ENCODE measurements at regions not wholly inside any gene's neighbourhood (a gene's known extent, or its start where the extent isn't known, plus 50 kb on each side); places are given as distances from the start of the nearest gene placed in this dataset.
A peak's percentile ranks its signal among the peaks of the same experiment; 100 is the strongest.

DNA sequence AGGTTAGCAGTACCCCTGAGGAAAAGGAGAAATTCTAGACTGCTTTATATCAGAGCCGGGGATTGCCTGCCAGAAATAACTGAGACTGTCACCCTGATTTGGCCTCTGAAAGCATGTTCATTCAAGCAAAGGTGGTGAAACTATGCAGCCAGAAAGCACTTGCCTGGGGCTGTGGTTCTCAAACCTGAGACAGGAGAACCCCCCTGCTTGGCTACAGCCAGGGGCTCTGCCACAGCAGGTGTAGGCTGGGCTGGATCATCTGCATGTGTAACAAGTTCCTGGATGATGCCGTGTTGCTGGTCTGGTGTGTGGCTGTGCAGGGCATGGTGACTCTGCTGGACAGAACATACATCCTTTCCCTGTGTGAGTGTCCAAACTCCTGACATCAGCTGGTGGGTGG is 157.8 kb downstream of the NXNL2 start:
- peak; percentile 13 for DNase-seq (ENCODE audit: low read depth, low spot score)

DNA sequence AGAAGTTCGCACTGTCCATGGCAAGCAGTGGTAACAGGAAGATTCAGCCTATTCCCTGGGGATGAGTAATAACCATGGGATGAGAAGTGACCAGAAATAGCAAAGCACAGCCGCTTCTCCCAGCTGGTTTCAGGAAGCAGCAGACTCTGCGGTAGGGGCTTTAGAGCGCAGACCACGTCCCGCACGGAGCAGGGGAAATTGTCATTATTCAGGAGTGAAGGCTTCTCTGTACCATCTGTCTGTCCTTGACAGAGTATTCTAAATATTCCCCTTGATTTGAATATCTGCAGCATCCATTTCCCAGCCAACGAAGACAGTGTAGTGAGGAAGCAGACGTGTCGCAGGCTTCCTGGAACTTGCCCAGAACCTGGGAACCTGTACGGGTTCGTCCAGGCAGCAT is 159.6 kb downstream of the NXNL2 start:
- no peak for DNase-seq (ENCODE audit: low read depth, low spot score)

DNA sequence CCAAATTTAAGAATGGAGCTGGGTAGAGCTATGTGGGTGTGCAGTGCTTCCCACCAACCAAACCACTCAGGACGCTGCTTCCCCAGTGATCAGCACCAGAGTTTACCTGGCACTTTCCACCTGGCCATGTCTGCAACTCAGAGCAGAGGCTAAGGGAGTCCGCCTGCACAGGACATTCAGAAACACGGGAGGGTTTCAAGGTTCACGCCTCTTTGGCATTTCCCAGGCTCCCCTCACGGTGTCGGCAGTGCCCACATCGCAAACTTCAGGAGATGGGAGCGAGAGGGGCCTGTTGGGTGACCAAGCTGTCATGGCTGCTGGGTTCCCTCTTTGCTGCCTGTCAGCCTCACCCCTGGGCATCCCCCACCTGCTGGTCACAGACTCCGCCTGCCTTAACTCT is 161.5 kb downstream of the NXNL2 start:
- DNase-seq (ENCODE audit: low read depth, low spot score), result no peak

DNA sequence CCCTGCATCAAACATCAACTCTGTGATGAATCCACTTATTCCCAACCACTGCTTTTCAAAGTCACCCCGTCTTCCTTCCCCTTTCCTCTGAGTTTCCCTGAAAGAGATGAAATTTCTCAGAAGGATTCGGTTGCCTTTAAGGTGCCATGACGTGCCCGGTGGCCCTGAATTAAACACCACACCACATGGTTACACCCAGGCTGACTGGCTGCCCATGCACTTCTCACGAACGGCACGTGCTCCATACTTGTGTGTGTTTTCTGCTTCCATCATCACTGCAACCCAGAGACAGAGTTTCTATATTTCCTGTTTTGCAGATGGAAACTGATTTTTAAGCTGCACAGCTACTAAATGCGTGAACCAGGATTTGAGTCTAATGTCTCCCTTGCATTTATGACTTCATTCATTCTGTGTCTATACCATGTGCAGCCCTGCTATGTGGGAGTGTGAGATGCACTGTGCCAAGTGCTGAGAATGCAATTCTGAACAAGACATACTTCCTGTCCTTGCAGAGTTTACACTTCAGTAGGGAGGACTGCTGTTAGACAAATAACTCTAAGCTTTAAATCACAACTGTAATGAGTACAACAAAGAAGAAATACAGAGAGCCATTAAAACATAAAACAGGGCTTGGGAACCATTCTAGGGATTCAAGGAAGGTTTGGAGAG is 162.9 kb downstream of the NXNL2 start:
- no peak for DNase-seq (ENCODE audit: low read depth, low spot score)

DNA sequence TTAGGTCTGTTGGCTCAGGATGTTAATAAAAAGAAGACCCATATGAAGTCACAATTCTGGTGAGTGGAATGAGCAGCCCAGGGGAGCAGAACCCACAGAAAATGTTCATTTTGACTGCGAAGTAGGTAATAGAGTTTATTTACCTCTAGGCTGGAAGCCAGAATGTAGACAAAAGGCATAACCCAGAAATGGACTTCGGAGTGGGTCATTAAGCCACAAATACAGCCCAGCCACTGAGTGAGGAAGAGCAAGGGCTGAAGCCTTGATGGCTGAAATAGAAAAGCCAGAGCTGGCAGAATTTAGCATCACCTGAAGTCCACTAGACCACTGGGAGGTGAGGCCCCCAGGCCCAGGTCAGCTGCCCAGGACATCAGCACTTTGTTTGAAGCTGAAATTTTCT is 168.0 kb downstream of the NXNL2 start:
- no peak for DNase-seq (ENCODE audit: low read depth, low spot score)

DNA sequence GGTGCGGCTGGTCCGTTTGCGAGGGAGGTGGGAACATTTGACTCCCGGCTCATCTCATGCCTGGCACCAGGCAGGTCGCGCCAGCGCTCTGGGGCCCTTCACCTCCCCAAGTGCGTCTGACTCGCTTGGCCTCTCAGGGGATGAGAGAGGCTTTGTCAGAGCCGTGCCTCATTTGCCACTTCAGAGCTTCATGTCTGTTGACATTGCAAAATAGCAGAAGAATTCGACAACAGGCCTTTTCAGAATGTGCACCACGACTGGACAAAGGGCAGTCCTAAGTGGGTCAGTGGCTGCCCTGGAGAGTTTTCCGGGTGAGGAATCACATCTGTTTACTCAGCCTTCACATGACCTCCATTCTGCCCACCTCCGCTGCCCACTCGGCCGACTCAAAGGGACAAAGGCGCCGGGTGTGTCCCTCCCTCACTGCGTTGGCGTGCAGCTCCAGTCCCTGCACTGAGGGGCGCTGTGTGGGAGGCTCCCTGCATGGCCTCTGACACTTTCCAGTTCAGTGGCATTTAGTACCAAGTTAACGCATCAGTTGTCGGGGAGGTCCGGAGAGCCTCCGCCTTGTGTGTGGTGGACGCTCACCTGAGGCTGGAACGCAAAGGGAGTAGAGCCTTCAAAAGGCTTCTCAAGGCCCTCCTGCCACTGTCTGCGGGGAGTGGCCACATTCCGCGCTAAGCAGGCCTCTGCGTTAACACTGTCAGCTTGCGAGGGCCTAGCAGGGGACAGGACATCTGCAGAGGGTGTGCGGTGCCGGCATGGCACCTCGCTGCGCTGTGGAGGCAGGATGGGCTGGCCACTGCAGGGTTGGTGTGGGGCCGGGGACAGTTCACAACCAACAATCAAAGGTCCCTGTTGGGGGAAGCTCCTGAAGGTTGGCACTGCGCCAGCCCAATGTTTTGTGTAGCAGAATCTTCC is 171.5 kb downstream of the NXNL2 start:
- no peak for DNase-seq (ENCODE audit: low read depth, low spot score)

DNA sequence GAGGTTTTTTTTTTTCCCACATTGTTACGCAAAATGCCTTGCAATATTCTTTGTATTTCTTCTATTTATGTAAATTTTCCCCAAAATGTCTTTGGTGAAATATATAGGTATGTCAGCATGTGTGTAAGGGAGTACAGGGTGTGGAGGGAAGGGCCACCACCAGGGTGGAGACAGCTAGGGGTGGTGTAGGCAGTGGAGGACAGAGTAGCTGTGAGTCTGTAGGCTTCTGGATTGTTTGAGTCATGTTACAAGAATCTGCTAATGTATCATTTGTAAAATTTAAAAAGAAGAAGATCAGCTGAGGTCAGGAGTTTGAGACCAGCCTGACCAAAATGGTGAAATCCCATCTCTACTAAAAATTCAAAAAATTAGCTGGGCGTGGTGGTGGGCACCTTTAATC is 175.5 kb downstream of the NXNL2 start:
- DNase-seq (ENCODE audit: low read depth, low spot score), result no peak

DNA sequence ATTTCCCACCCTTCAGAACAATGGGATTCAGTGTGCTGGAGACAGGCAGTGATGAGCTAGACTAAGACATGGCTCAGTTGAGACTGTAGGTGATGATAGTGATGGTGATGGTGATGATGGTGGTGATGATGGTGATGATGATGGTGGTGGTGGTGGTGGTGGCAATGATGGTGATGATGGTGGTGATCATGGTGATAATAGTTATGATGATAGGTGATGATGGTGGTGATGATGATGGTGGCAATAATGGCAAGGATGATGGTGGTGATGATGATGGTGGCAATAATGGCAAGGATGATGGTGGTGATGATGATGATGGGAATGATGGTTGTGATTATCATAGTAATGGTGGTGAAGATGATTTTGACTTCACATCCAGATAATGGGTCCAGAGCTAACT is 176.7 kb downstream of the NXNL2 start:
- DNase-seq (ENCODE audit: low read depth, low spot score), result no peak

DNA sequence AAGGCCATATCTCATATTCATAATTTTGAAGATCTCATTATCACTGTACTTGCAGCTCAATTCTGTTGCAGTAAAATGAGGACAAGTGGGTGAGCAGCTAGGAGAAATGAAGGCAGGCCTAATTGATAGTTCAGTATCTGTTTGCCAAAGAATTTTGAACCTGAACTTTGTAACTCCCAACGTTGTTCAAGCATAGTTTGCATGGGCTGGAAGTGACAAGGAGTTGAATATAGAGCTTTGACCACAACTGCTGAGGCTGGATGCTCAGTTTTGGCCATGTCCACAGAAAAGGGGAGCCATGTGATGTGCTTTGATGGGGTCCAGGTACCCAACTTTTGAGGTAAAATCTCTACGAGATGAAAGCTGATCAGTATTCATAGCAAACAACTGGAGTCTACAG is 177.5 kb downstream of the NXNL2 start:
- DNase-seq (ENCODE audit: low read depth, low spot score), result no peak

DNA sequence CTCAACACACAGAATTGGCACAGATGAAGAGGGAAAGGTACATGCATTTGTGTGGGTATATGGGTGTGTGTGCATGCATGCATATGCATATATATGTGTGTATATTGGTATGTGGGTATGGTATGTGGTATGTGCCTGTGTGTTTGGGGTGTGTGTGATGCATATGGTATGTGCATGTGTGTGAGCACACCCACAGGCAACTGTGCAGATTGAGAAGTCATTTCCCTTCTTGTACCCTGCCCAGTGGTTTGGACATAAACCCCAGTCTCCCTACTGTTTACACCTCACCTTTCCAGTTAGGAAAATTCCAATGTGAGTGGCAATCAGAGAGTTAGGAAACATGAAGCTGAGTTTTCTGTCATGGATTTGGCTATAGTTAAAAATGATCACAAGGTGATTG is 178.0 kb downstream of the NXNL2 start:
- no peak for DNase-seq (ENCODE audit: low read depth, low spot score)

DNA sequence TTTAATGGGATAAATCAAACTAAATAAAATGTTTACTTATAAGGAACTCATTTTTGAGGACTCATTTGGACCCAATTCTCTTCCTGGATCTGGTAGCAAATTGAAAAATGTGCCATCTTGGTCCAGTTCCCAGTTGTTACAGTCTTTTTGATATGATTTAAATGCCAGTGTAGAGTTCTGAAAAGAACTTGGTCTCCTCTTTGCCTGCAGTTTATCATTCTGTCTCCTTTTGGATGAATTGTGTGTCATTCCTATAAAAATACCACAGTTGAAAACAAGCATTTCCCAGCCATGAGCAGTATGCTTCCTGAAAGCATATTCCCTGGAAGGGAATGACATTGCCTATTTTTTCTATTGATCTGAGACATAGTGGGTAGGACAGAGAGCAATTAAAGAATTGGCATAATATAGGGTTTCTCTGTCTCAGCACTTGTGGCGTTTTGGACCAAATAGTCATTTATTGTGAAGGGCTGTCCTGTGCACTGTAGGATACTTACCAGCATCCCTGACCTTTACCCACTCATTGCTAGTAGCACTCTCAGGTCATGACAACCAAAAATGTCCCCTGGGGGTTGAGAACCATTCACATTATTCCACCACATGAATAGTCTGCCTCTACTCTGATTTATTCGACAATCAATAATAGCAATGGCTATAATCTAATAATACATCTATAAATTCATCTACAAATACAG is 181.8 kb downstream of the NXNL2 start:
- DNase-seq (ENCODE audit: low read depth, low spot score), result no peak

DNA sequence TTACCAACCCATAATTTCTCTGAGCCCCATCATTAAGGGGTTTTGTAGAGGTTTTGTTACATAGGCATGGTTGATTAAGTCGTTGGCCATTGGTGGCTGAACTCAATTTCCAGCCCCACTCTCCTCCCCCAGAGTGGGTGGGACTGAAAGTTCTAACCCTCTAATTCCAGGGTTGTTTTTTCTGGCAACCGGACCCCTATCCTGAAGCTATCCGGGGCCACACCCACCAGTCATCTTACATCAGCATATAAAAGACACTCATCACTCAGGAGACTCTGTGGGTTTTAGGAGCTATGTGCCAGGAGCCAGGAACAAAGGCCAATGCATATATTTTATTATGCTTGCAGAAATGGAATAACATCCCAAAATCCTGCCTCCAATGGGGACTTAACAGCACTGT is 186.0 kb downstream of the NXNL2 start:
- DNase-seq (ENCODE audit: low read depth, low spot score), result no peak

DNA sequence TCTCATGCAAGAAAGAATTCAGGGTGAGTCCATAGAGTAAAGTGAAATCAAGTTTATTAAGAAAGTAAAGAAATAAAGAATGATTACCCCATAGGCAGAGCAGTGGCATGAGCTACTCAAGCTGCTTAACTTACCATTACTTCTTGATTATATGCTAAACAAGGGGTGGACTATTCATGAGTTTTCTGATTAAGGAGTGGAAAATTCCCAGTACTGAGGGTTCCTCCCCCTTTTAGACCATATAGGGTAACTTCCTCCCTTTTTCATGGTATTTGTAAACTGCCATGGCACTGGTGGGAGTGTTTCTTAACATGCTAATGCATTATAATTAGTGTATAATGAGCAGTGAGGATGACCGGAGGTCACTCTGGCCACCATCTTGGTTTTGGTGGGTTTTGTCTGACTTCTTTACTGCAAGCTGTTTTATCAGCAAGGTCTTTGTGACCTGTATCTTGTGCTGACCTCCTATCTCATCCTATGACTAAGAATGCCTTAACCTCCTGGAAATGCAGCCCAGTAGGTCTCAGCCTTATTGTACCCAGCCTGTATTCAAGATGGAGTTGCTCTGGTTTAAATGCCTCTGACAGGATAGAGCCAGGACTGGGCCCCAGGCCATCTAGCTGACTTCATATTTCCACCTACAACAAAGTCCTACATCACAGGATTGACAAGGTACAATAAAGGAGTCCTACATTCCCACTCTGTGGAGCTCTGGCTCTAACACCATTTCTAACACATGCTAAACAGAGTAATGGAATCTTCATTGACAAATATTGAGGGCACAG is 186.7 kb downstream of the NXNL2 start:
- no peak for DNase-seq (ENCODE audit: low read depth, low spot score)

DNA sequence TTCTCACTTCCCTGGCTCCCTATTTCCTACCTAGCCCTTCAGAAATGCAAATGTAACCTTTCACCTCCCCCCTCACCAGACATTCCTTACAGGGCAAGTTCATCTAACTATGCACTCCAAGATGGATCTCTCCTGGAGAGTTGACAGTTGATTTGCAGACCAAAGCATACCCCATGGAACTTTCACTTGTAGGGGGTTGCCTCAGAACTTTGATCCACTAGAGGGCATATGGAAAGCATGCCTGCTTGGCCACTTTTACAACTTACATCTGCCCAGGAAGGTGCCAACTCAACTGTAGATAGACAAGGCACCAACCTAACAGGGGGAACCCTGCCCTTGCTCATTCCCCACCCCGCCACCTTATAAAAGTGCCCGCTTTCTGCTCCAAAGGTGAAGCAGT is 187.8 kb downstream of the NXNL2 start:
- peak; percentile 46 for DNase-seq (ENCODE audit: low read depth, low spot score)

DNA sequence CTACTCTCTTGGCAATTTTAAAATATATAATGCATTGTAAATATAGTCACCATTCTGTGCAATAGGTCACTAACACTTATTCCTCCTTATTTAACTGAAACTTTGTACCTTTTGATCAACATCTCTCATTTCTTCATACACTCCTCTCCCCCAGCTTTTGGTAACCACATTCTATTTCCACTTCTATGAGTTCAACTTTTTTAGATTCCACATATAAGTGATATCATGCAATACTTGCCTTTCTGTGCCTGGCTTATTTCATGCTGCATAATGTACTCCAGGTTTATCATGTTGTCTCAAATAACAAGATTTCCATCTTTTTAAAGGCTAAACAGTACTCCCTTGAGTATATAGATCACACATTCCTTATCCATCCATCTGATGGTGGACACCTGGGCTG is 188.8 kb downstream of the NXNL2 start:
- no peak for DNase-seq (ENCODE audit: low read depth, low spot score)

DNA sequence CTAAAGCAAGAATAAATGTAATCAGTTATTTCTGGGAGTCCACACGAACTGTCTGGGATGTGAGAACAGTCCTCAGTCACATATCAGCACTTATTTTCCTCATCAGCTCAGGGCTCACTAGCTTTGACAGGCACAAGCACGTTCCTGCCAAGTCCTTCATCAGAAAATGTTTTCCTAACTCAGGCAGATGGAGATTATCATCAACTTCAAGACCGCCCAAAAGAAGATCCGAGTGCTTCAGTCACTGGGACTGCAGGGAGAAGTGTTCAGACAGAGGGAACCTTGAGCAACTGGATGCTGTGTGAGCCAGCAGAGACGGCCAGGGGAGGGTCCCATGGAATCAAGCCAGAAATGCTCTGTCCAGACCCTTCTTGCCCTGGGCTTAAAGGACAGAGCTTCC is 189.4 kb downstream of the NXNL2 start:
- DNase-seq (ENCODE audit: low read depth, low spot score), result no peak

DNA sequence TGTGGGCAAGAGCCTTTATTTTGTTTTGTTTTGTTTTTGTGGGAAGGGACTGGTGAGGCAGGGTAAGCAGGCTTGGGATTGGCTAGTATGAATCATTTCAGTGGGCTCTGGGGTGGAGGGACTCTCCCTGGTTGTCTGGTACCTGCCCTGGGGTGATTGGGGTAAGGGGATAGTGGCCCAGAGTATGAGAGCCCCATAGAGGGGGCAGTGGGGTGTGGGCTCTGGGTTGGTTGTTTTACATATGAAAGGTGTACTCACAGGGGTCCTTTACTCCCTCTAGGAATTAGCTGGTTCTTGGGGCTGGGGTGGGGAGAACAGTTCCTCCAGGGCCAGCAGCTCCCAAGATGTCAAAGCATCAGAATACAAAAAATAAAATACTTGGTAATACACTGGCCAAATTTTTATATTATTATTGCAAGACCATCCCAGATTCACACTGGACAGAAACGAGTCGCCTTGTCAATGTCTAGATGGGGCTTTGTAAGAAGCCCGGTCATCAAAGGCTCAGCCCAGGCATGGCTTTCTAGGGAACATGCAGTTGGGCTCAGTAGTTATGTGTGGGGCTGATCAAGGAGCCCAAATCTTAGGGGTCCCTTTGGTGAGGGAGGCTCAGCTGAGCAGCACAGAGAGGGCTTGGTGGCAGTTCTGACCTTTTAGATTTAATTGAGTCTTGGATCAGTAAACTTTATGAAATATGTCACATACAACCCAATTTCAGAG is 190.5 kb downstream of the NXNL2 start:
- peak; percentile 74 for DNase-seq (ENCODE audit: low read depth, low spot score)

DNA sequence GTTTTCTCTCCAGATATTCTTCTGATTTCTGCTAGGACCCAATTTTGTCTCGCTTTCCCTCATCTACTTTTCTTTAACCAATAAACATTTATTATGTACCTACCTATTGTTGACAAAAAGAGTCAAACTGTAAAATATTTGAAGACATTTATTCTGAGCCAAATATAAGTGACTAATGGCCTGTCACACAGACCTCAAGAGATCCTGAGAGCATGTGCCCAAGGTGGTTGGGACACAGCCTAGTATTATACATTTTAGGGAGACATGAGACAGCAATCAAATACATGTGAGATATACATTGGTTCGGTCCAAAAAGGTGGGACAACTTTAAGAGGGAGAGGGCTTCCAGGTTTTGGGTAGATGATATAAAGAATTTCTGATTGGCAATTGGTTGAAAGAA is 191.8 kb downstream of the NXNL2 start:
- no peak for DNase-seq (ENCODE audit: low read depth, low spot score)

DNA sequence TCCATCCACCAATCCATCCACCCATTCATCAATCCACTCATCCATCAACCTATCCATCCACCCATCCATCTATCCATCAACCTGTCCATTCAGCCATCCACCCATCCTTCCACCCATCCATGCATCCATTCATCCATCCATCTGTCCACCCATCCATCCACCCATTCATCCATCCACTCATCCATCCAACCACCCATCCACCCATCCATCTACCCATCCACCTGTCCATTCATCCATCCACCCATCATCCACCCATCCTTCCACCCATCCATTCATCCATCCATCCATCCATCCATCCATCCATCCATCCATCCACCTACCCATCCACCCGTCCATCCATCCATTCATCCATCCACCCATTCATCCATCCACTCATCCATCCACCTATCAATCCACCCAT is 195.8 kb downstream of the NXNL2 start:
- DNase-seq (ENCODE audit: low read depth, low spot score), result no peak

DNA sequence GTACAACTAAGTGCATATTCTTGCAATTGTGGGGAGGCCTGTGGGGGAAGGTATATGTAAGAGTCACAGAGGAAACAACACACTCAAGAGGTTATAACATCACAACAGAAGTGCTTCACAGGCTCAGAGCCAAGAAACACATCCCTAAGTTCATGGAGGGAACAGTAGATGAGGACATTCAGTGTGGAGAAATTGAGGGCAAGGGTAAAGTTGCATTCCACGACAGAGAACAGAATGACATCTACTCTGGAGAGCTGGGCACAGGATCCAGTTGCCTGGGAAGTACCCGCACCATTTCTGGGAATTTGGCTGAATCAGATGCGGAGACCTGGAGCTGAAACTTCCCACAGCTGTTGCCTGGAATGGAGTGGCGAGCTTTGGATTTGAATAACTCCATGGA is 197.2 kb downstream of the NXNL2 start:
- DNase-seq (ENCODE audit: low read depth, low spot score), result no peak
